ENCODE measurements at regions not wholly inside any gene's neighbourhood (a gene's known extent, or its start where the extent isn't known, plus 50 kb on each side); places are given as distances from the start of the nearest gene placed in this dataset.

DNA sequence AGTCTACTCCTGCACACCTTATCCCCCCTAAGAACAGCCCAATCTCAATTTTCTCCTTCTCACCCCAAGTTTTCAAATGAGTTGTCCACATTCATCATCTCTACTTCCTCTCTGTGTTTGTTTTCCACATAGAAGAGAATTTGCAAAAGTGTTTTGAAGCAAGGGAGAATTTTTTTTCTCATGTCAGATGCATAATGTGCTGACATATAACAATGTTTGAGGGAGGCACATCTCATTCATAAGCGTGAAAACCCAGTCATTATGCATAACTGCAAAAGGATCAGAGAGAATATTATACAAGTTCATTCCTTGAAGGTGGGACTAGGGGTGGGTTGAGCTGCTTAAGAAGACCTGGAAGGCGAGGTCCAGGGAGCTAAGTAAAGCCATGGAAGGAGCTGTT is 80.8 kb upstream of the SLC1A4 start:
- no peak for ATAC-seq
- 89% methylated on average over 2 of the region's 2 CpGs for WGBS

DNA sequence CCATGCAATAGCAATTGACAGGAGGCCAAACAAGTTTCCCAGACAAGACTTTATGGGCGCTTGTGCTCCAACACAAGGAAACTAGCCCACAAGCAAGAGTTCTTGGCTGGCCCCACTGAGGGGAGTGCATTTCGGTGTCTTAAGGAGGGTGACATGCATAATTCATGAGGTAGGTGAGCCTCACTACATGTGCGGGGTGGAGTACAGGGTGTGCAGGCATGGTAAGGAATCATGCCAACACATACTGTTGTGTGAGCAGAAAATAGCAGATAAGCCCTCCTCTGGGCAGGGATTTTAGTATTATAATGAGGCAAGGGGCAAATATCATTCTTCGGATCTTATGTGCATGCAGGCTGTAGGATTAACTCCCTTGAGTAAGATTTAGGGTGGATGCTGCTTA is 78.7 kb upstream of the SLC1A4 start:
- Histone ChIP-seq H3K27me3 (ENCODE audit: control insufficient read depth, insufficient read depth) (no peaks in the 10 kb centered on the region), H3K9me3 (ENCODE audit: control insufficient read depth, low read length) (no peaks in the 10 kb centered on the region), H3K4me1 (ENCODE audit: control insufficient read depth, insufficient read depth, low read length) (no peaks in the 10 kb centered on the region), H3K4me3 (ENCODE audit: low read length) (no peak overlapping the region), H3K27ac (ENCODE audit: low read length) (no peak overlapping the region)
- no peak for ATAC-seq
- WGBS = 96% methylated on average over 4 of the region's 4 CpGs
- intact Hi-C loops (cut with DNase I) = loop anchor here in 1 of 4 donors (10.0 kb wide), 1 partner anchor 654 kb away; no protein-coding TSS in a partner anchor
- no peak for DNase-seq

More for the DNA sequence above, 80.8 kb upstream of the SLC1A4 start:
- H3K4me1 ChIP-seq (ENCODE audit: control insufficient read depth, insufficient read depth, low read length) = no peaks in the 10 kb centered on the region
- no peak for DNase-seq
- intact Hi-C loops (cut with DNase I) = no loop called here
- no peak overlapping the region for H3K4me3 ChIP-seq (ENCODE audit: low read length)
- no peak overlapping the region for H3K27ac ChIP-seq (ENCODE audit: low read length)
- H3K9me3 ChIP-seq (ENCODE audit: control insufficient read depth, low read length) = no peaks in the 10 kb centered on the region
- H3K27me3 ChIP-seq (ENCODE audit: control insufficient read depth, insufficient read depth) = no peaks in the 10 kb centered on the region

DNA sequence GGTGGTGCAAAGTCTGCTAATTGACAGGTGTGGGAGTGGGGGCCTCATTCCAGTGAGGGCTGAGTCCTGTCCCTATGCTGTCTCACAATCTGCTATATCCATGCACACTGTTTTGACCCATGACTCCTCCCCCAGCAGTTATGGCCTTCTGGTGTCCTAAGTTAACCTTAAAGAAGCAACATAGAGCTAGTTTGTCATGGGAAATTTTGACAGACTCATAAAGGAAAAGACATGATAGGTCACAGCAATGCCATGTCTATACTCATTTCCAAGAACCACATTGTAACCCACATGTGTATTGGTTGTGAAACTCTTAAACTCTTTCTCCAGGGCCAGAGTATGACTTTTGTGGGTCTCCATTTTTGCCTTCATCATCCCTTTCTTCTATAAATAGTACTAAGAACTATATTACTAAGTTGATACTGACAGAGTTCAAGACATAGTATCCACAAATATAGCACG is 78.2 kb upstream of the SLC1A4 start:
- Histone ChIP-seq H3K4me3 (ENCODE audit: low read length) (no peak overlapping the region), H3K9me3 (ENCODE audit: control insufficient read depth, low read length) (no peaks in the 10 kb centered on the region), H3K4me1 (ENCODE audit: control insufficient read depth, insufficient read depth, low read length) (no peaks in the 10 kb centered on the region), H3K27me3 (ENCODE audit: control insufficient read depth, insufficient read depth) (no peaks in the 10 kb centered on the region), H3K27ac (ENCODE audit: low read length) (no peak overlapping the region)
- intact Hi-C loops (cut with DNase I) = loop anchor here in 1 of 4 donors (10.0 kb wide), 1 partner anchor 654 kb away; no protein-coding TSS in a partner anchor
- no peak for ATAC-seq
- 39% methylated on average over 1 of the region's 1 CpG for WGBS
- DNase-seq = no peak

DNA sequence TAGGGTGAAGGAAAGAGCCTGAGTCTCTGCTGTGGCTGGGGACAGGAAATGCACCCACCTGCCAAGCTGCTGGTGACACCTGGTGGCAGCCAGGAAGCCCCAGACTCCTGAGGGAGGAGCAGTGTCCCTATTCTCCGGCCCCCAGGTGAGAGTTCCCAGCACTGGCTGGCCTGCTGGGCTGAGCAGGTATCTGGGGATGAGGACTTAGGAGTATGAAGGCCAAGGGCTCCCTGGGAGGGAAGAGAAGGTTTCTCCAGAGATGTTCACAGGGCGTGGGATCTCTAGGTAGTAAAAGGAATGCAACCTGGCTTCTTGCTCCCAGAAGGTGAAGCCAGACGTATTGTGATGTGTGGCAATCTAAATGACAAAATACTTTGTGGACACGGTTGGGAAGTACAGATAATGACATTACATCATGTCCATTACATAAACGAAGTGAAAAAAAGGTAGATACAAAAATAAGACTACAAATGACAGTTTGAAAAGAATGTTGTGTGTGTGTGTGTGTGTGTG is 75.8 kb upstream of the SLC1A4 start:
- WGBS = 56% methylated on average over 5 of the region's 5 CpGs
- intact Hi-C loops (cut with DNase I) = loop anchor here in 1 of 4 donors (10.0 kb wide), 1 partner anchor 651 kb away; no protein-coding TSS in a partner anchor
- H3K27ac ChIP-seq (ENCODE audit: low read length) = no peak overlapping the region

DNA sequence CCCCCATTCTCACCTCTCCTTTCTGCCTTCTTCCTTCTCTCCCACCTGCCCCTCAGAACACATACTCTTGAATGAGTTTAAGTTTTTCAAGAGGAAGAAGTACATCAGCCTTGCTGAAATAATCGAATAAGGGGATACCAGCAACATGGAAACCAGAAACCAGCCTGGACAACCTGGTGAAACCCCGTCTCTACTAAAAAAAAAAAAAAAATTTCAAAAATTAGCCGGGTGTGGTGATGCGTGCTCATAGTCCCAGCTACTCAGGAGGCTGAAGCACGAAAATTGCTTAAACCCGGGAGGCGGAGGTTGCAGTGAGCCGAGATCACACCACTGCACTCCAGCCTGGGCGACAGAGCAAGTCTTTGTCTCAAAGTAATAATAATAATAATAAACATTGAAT is 75.0 kb upstream of the SLC1A4 start:
- 88% methylated on average over 9 of the region's 9 CpGs for whole genome bisulfite sequencing
- no peak overlapping the region for H3K4me3 ChIP-seq (ENCODE audit: low read length)
- ATAC-seq = no peak
- intact Hi-C loops (cut with DNase I) = loop anchor here in 1 of 4 donors (10.0 kb wide), 1 partner anchor 651 kb away; no protein-coding TSS in a partner anchor
- DNase-seq = no peak
- H3K4me1 ChIP-seq (ENCODE audit: control insufficient read depth, insufficient read depth, low read length) = no peaks in the 10 kb centered on the region
- H3K9me3 ChIP-seq (ENCODE audit: control insufficient read depth, low read length) = no peaks in the 10 kb centered on the region
- H3K27me3 ChIP-seq (ENCODE audit: control insufficient read depth, insufficient read depth) = no peaks in the 10 kb centered on the region
- H3K27ac ChIP-seq (ENCODE audit: low read length) = no peak overlapping the region

More for the DNA sequence above, 75.8 kb upstream of the SLC1A4 start:
- no peaks in the 10 kb centered on the region for H3K9me3 ChIP-seq (ENCODE audit: control insufficient read depth, low read length)
- no peaks in the 10 kb centered on the region for H3K4me1 ChIP-seq (ENCODE audit: control insufficient read depth, insufficient read depth, low read length)
- ATAC-seq (no peak), DNase-seq (no peak)
- no peaks in the 10 kb centered on the region for H3K27me3 ChIP-seq (ENCODE audit: control insufficient read depth, insufficient read depth)
- H3K4me3 ChIP-seq (ENCODE audit: low read length) = no peak overlapping the region

DNA sequence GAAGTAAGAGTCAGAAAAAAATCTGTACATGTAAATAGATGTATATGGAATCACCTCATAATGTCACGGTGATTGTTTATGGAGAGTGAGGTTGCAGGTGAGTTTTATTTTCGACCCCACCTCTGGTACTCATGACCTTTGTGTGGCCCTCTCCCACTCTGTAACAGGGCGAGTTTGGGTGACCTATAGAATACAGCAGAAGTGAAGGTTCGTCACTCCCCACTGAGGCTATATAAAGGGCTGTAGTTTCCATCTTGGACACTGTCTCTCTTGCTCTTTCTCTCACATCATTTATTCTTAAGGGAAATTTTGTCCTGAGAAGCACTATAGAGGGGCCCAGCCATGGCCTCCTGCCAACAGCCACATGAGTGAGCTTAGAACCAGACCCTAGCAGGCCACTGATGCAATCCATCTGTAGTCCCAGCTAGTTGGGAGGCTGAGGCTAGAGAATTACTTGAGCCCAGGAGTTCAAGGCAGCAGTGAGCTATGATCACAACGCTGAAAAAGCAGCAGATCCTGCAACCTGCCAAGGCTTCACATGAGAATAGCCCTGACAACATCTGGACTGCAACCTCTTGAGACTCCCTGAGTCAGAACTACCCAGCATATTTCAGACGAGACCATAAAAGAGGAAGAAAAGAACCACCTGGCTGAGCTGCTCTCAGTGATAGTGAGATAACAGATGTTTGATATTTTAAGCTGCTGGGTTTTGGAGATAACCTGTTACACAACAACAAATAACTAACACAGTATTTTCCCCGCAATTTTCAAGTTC is 74.3 kb upstream of the SLC1A4 start:
- H3K4me1 ChIP-seq (ENCODE audit: control insufficient read depth, insufficient read depth, low read length) = no peaks in the 10 kb centered on the region
- WGBS = 70% methylated on average over 7 of the region's 7 CpGs
- ATAC-seq (no peak), DNase-seq (no peak)
- no peaks in the 10 kb centered on the region for H3K27me3 ChIP-seq (ENCODE audit: control insufficient read depth, insufficient read depth)
- intact Hi-C loops (cut with DNase I) = loop anchor here in 3 of 4 donors (5.0 to 10.0 kb wide), 3 partner anchors 122 to 650 kb away; no protein-coding TSS in a partner anchor
- H3K27ac ChIP-seq (ENCODE audit: low read length) = no peak overlapping the region
- no peak overlapping the region for H3K4me3 ChIP-seq (ENCODE audit: low read length)
- no peaks in the 10 kb centered on the region for H3K9me3 ChIP-seq (ENCODE audit: control insufficient read depth, low read length)

DNA sequence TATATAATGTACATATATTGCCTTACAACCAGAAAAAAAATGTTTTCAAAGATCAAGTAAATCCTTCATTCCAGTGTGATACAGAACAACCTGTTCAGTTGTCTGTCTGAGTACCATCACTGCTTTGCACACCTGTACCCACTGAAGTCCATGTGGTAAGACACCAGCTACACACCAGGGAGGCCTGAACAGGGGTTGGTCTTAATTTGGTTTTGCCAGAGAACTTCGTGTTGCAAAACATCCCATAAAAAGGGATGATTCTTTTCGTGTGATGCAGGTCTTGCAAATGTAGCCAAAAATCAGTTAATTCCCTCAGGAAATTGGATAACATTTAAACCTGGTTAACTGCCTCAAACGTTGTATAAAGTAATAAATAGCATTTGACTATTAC is 73.7 kb upstream of the SLC1A4 start:
- Histone ChIP-seq H3K9me3 (ENCODE audit: control insufficient read depth, low read length) (no peaks in the 10 kb centered on the region), H3K4me3 (ENCODE audit: low read length) (no peak overlapping the region), H3K27me3 (ENCODE audit: control insufficient read depth, insufficient read depth) (no peaks in the 10 kb centered on the region), H3K4me1 (ENCODE audit: control insufficient read depth, insufficient read depth, low read length) (no peaks in the 10 kb centered on the region), H3K27ac (ENCODE audit: low read length) (no peak overlapping the region)
- WGBS = 39% methylated on average over 3 of the region's 3 CpGs
- intact Hi-C loops (cut with DNase I) = loop anchor here in 3 of 4 donors (5.0 to 10.0 kb wide), 3 partner anchors 122 to 649 kb away; no protein-coding TSS in a partner anchor
- no peak for ATAC-seq
- no peak for DNase-seq

DNA sequence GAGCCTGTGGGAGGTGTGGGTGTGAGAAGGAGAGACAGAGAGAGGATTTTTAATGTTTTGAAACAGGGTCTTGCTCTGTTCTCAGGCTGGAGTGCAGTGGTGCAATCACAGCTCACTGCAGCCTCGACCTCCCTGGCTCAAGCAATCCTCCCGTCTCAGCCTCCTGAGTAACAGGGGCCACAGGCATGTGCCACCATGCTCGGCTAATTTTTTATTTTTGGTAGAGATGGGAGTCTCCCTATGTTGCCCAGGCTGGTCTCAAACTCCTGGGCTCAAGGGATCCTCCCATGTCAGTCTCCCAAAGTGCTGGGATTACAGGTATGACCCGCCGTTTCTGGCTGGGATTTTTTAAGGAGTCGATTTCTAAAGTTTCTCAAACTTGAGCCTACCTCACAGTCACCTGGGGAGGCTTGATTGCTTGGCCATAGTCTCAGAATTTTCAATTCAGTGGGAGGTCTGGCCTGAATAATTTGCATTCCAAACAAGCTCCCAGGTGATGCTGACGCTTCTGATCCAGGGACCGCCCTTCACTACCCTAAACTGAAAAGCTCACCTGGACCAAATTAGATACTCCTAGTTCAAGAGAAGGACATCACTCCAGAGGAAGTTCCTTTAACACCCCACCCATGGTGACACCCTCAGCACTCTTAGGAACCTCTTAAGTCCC is 70.8 kb upstream of the SLC1A4 start:
- Histone ChIP-seq H3K4me3 (ENCODE audit: low read length) (peak overlapping the region; percentile 27), H3K27me3 (ENCODE audit: control insufficient read depth, insufficient read depth) (no peaks in the 10 kb centered on the region), H3K4me1 (ENCODE audit: control insufficient read depth, insufficient read depth, low read length) (no peaks in the 10 kb centered on the region), H3K9me3 (ENCODE audit: control insufficient read depth, low read length) (no peaks in the 10 kb centered on the region), H3K27ac (ENCODE audit: low read length) (no peak overlapping the region)
- ATAC-seq (peak in 1 of 2 donors; percentile 6), DNase-seq (no peak)
- intact Hi-C loops (cut with DNase I) = loop anchor here in 3 of 4 donors (5.0 to 10.0 kb wide), 3 partner anchors 119 to 646 kb away; no protein-coding TSS in a partner anchor
- 88% methylated on average over 8 of the region's 8 CpGs for WGBS

DNA sequence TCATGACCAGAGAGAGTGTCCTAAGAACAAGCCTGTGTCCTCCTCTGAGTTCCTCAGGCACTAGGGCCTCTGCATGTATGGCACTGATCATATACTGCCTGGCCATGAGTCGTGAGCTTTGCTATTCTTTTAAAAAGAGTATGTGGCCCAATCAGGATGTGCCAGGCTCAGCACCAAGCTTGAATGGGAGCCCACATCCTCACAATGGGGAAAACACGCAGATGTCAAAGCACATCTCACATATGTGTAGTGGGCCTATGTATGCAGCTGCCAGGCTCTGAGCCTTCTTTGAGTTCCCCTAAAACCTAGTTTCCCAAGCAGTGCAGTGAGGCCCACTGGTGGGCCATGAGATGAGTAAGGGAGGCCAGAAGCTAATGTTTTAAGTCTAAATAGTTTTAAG is 69.9 kb upstream of the SLC1A4 start:
- H3K4me1 ChIP-seq (ENCODE audit: control insufficient read depth, insufficient read depth, low read length) = no peaks in the 10 kb centered on the region
- no peak for DNase-seq
- ATAC-seq = no peak
- H3K4me3 ChIP-seq (ENCODE audit: low read length) = no peak overlapping the region
- 88% methylated on average over 2 of the region's 2 CpGs for WGBS
- H3K27me3 ChIP-seq (ENCODE audit: control insufficient read depth, insufficient read depth) = no peaks in the 10 kb centered on the region
- intact Hi-C loops (cut with DNase I) = loop anchor here in 3 of 4 donors (5.0 to 10.0 kb wide), 3 partner anchors 118 to 646 kb away; no protein-coding TSS in a partner anchor
- no peaks in the 10 kb centered on the region for H3K9me3 ChIP-seq (ENCODE audit: control insufficient read depth, low read length)
- H3K27ac ChIP-seq (ENCODE audit: low read length) = no peak overlapping the region

DNA sequence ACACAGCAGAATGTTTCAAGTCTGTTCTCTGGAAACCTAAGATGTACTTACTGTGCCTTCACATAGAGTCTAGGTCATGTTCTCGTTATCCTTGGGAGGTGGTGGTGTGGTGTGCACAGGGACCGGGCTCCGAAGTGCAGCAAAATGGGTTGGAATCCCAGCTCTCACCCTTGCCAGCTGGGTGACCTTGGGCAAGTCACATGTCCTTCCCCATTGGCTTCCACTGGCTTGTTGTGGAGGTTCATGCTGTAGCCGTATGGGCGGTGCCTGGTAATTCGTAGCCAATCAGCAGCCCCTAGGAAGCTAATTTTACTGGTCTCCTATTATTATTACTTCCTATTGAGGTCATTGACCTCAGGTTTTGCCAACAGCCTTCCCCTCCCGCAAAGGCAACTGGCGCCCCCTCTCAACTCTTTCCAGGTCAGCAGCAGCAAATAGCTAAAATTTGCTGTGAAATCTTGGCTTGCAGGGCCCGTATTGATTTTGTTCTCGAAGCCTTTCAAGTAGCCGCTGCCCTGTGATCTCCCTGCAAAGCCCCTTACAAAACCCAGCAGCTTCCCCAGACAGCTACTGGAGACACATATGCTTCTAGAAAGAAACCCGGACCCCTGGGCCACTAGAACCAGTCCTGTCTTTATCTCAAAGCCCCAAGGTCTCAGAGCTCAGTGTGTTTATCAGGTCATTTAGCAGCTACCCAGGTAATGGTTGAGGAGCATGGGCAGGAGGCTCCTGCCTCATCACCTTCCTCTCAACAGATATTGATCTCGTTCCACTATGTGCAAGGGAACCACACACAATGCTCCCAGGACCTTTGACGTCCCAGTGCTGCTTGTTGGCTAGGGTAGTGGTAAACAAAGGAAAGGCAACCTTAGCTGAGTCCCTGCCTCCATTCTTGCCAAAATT is 66.5 kb upstream of the SLC1A4 start:
- Histone ChIP-seq H3K27me3 (ENCODE audit: control insufficient read depth, insufficient read depth) (no peaks in the 10 kb centered on the region), H3K4me3 (ENCODE audit: low read length) (no peak overlapping the region), H3K4me1 (ENCODE audit: control insufficient read depth, insufficient read depth, low read length) (no peaks in the 10 kb centered on the region), H3K27ac (ENCODE audit: low read length) (no peak overlapping the region), H3K9me3 (ENCODE audit: control insufficient read depth, low read length) (no peaks in the 10 kb centered on the region)
- 87% methylated on average over 14 of the region's 14 CpGs for WGBS
- DNase-seq (no peak), ATAC-seq (no peak)
- intact Hi-C loops (cut with DNase I) = no loop called here

Data from right cardiac atrium (tissue), 5 donors.